IMR-90 (cell line): ENCODE measurements at regions not wholly inside any gene's neighbourhood (a gene's known extent, or its start where the extent isn't known, plus 50 kb on each side); places are given as distances from the start of the nearest gene placed in this dataset.

Source experiments
- ATAC-seq: fragments of 200-7000 bp; cut with Tn5 transposase; 2 replicates; pipeline ENCODE4 v1.9.1; 2020; ENCODE audit warnings: low read depth, mild to moderate bottlenecking, moderate library complexity
- BruUV-seq: library from RNA; stranded (reverse); fragments of 400-500 nt; replicated peaks from 2 replicates; lab custom pipeline; 2021; lab: Mats Ljungman, UMichigan
- CTCF ChIA-PET: fragments of 300-600 bp; formaldehyde crosslinking; extraction: SDS; loops from one replicate; lab custom pipeline; 2021; ENCODE audit warnings: antibody characterized with exemption; lab: Yijun Ruan, JAX
- POLR2A ChIA-PET: fragments of 300-600 bp; sonication (Branson Sonifier 250); formaldehyde crosslinking; loops from one replicate; lab custom pipeline; 2022; ENCODE audit warnings: antibody characterized with exemption; ENCODE audit not compliant: unreplicated experiment; lab: Charles Lee
- DNase-seq: peaks from one replicate; pipeline ENCODE4 v3.0.0; 2013
- H2AFZ ChIP-seq: replicated peaks from 2 replicates; pipeline ENCODE3; 2013; ENCODE audit warnings: low read length, mild to moderate bottlenecking; ENCODE audit not compliant: poor library complexity
- H2AK5ac ChIP-seq: 2 replicates; pipeline ENCODE4 v1.6.1; 2013; ENCODE audit warnings: low read depth, low read length, inconsistent platforms
- H2AK9ac ChIP-seq: replicated peaks from 2 replicates; pipeline ENCODE3; 2013; ENCODE audit warnings: mild to moderate bottlenecking, low read depth, low read length, moderate library complexity; ENCODE audit not compliant: poor library complexity
- H2BK120ac ChIP-seq: 2 replicates; pipeline ENCODE4 v1.6.1; 2013; ENCODE audit warnings: low read depth, low read length, inconsistent platforms
- H2BK15ac ChIP-seq: 3 replicates; pipeline ENCODE4 v1.6.1; 2013; ENCODE audit warnings: low read depth, low read length, inconsistent platforms
- H2BK20ac ChIP-seq: 2 replicates; pipeline ENCODE4 v1.6.1; 2013; ENCODE audit warnings: low read depth, mild to moderate bottlenecking, inconsistent platforms, low read length, moderate library complexity
- H2BK5ac ChIP-seq: 2 replicates; pipeline ENCODE4 v1.6.1; 2013; ENCODE audit warnings: mild to moderate bottlenecking, low read depth, low read length, inconsistent platforms; ENCODE audit not compliant: poor library complexity, severe bottlenecking
- H3K14ac ChIP-seq: replicated peaks from 2 replicates; pipeline ENCODE4 v1.6.1; 2013; ENCODE audit warnings: low read depth, low read length, inconsistent platforms
- H3K18ac ChIP-seq: 2 replicates; pipeline ENCODE4 v1.6.1; 2013; ENCODE audit warnings: low read depth, low read length, control low read depth
- H3K23ac ChIP-seq: 2 replicates; pipeline ENCODE4 v1.6.1; 2013; ENCODE audit warnings: low read depth, low read length, inconsistent platforms
- H3K27ac ChIP-seq: 2 replicates; pipeline ENCODE4 v1.5.1; 2013; ENCODE audit warnings: mild to moderate bottlenecking, control low read depth, low read length; ENCODE audit not compliant: insufficient read depth
- H3K27me3 ChIP-seq: 2 replicates; pipeline ENCODE4 v1.6.1; 2013; ENCODE audit warnings: low read length; ENCODE audit not compliant: control insufficient read depth, insufficient read depth
- H3K36me3 ChIP-seq: 2 replicates; pipeline ENCODE4 v1.6.1; 2013; ENCODE audit warnings: low read length, mixed read lengths; ENCODE audit not compliant: control insufficient read depth, insufficient read depth
- H3K4ac ChIP-seq: 2 replicates; pipeline ENCODE4 v1.6.1; 2013; ENCODE audit warnings: low read depth, low read length, inconsistent platforms
- H3K4me1 ChIP-seq: 2 replicates; pipeline ENCODE4 v1.6.1; 2013; ENCODE audit warnings: low read length, mixed read lengths; ENCODE audit not compliant: control insufficient read depth, insufficient read depth
- H3K4me2 ChIP-seq: 2 replicates; pipeline ENCODE4 v1.6.1; 2013; ENCODE audit warnings: low read depth, mild to moderate bottlenecking, control low read depth, low read length, moderate library complexity
- H3K4me3 ChIP-seq: 2 replicates; pipeline ENCODE4 v1.5.1; 2013; ENCODE audit warnings: low read depth, mild to moderate bottlenecking, control low read depth, low read length, moderate library complexity; ENCODE audit not compliant: insufficient read depth
- H3K56ac ChIP-seq: 2 replicates; pipeline ENCODE4 v1.6.1; 2013; ENCODE audit warnings: low read length, inconsistent platforms; ENCODE audit not compliant: insufficient read depth; ENCODE audit errors: extremely low read depth
- H3K79me1 ChIP-seq, 2 experiments: 2 replicates each; pipeline ENCODE4 v1.6.1; 2013; ENCODE audit warnings: low read length in 2 of 2, inconsistent platforms in 1 of 2, low read depth in 1 of 2
- H3K9ac ChIP-seq: 2 replicates; pipeline ENCODE4 v1.6.1; 2013; ENCODE audit warnings: low read depth, low read length, control low read depth
- H3K9me1 ChIP-seq: 2 replicates; pipeline ENCODE4 v1.6.1; 2013; ENCODE audit warnings: low read length, inconsistent platforms; ENCODE audit not compliant: insufficient read depth
- H3K9me3 ChIP-seq: 2 replicates; pipeline ENCODE4 v1.6.1; 2013; ENCODE audit warnings: low read length; ENCODE audit not compliant: control insufficient read depth, insufficient read depth
- H4K20me1 ChIP-seq: 2 replicates; pipeline ENCODE4 v1.6.1; 2013; ENCODE audit warnings: low read length, inconsistent platforms; ENCODE audit not compliant: insufficient read depth
- H4K5ac ChIP-seq: 2 replicates; pipeline ENCODE4 v1.6.1; 2013; ENCODE audit warnings: mild to moderate bottlenecking, low read depth, low read length, control low read depth
- H4K8ac ChIP-seq, 2 experiments: 2 replicates each; pipeline ENCODE4 v1.6.1; 2013; ENCODE audit warnings: low read depth in 2 of 2, low read length in 2 of 2, control low read depth in 1 of 2, inconsistent platforms in 1 of 2
- H4K91ac ChIP-seq: 2 replicates; pipeline ENCODE4 v1.6.1; 2013; ENCODE audit warnings: low read depth, low read length, inconsistent platforms; ENCODE audit not compliant: insufficient read depth
- BHLHE40 ChIP-seq: fragments of 150-350 bp; IDR thresholded peaks from 2 replicates; pipeline ENCODE4 v1.6.1; 2016; ENCODE audit warnings: mild to moderate bottlenecking, low read depth, low read length
- CEBPB ChIP-seq: IDR thresholded peaks from 2 replicates; pipeline ENCODE4 v1.6.1; 2012; ENCODE audit warnings: low read depth, low read length, improper control_type of control experiment
- CHD1 ChIP-seq: IDR thresholded peaks from 2 replicates; pipeline ENCODE4 v1.6.1; 2012; ENCODE audit warnings: low read depth, low read length, improper control_type of control experiment
- FOS ChIP-seq: fragments of 150-350 bp; IDR thresholded peaks from 2 replicates; pipeline ENCODE4 v1.6.1; 2016; ENCODE audit warnings: low read depth, low read length
- MAZ ChIP-seq: IDR thresholded peaks from 2 replicates; pipeline ENCODE4 v1.6.1; 2012; ENCODE audit warnings: low read depth, mild to moderate bottlenecking, low read length, improper control_type of control experiment, moderate library complexity, borderline replicate concordance
- MXI1 ChIP-seq: IDR thresholded peaks from 2 replicates; pipeline ENCODE4 v1.6.1; 2012; ENCODE audit warnings: low read depth, mild to moderate bottlenecking, low read length, moderate library complexity, borderline replicate concordance
- POLR2A ChIP-seq: IDR thresholded peaks from 2 replicates; pipeline ENCODE4 v1.6.1; 2012; ENCODE audit warnings: mild to moderate bottlenecking, low read depth, low read length
- RAD21 ChIP-seq: IDR thresholded peaks from 2 replicates; pipeline ENCODE4 v1.6.1; 2012; ENCODE audit warnings: low read length, improper control_type of control experiment
- RFX5 ChIP-seq: IDR thresholded peaks from 2 replicates; pipeline ENCODE4 v1.8.0; 2012; ENCODE audit warnings: low read depth, mild to moderate bottlenecking, low read length, moderate library complexity
- USF2 ChIP-seq: fragments of 150-350 bp; IDR thresholded peaks from 2 replicates; pipeline ENCODE4 v1.6.1; 2017; ENCODE audit warnings: mild to moderate bottlenecking, antibody characterized with exemption, low read length, low read depth
- WGBS, 2 experiments: methylation state at CpG; one replicate each; pipeline versions ENCODE4 v1.1.5 to v1.1.7; 2013; ENCODE audit warnings: missing lambda C conversion rate in 2 of 2; ENCODE audit not compliant: insufficient read length in 1 of 2; ENCODE audit errors: extremely low coverage in 2 of 2; 5-methylcytosine and 5-hydroxymethylcytosine counted together
- dilution Hi-C: fragments of 300-500 bp; cut with HindIII; formaldehyde crosslinking; loops from one replicate; pipeline ENCODE4 v1.14.3; 2018; ENCODE audit warnings: low sequenced_read_pairs; ENCODE audit not compliant: unreplicated experiment
- in situ Hi-C: fragments of 300-500 bp; cut with MboI; formaldehyde crosslinking; loops from 3 replicates; pipeline ENCODE4 v1.14.3; 2019; ENCODE audit warnings: low sequenced_read_pairs, inconsistent platforms, mixed read lengths
- intact Hi-C: fragments of 100-400 bp; cut with micrococcal nuclease; formaldehyde crosslinking; loops from 2 replicates; pipeline ENCODE4 v1.10.0; 2022
- TF ChIP-seq, protein P1 (sequence below): fragments of 150-350 bp; IDR thresholded peaks from 2 replicates; pipeline ENCODE4 v1.6.1; 2016; ENCODE audit warnings: low read depth, mild to moderate bottlenecking, low read length, moderate library complexity, borderline replicate concordance

- Histone ChIP-seq H2AK9ac (no peak overlapping the region), H3K4ac (no peak overlapping the region), H2AFZ (no peak overlapping the region), H3K4me2 (no peak overlapping the region), H3K18ac (no peak overlapping the region), H3K4me3 (no peak overlapping the region), H4K91ac (no peak overlapping the region), H2BK120ac (no peak overlapping the region), H3K23ac (no peak overlapping the region), H4K20me1 (no peaks in the 10 kb centered on the region), H3K27ac (no peak overlapping the region), H3K4me1 (no peaks in the 10 kb centered on the region), H3K27me3 (peaks cover 25% of the 10 kb centered on the region), H3K9me3 (no peaks in the 10 kb centered on the region), H3K56ac (no peak overlapping the region), H4K8ac (no peak overlapping the region), H2BK20ac (no peak overlapping the region), H4K5ac (no peak overlapping the region), H3K36me3 (no peaks in the 10 kb centered on the region), H3K9ac (no peak overlapping the region), H3K79me1 (no peaks in the 10 kb centered on the region), H3K14ac (no peak overlapping the region), H2BK5ac (no peak overlapping the region), H2BK15ac (no peak overlapping the region), H2AK5ac (no peak overlapping the region), H3K9me1 (no peaks in the 10 kb centered on the region)
- no TSS peak for BruUV-seq
- ChIA-PET CTCF (no interaction called here), POLR2A (no interaction called here)
- TF ChIP-seq USF2 (no peak), BHLHE40 (no peak), RFX5 (no peak), CHD1 (no peak), RAD21 (no peak), FOS (no peak), CEBPB (no peak), MXI1 (no peak), MAZ (no peak), POLR2A (no peak)
- TF ChIP-seq, protein P1, sequence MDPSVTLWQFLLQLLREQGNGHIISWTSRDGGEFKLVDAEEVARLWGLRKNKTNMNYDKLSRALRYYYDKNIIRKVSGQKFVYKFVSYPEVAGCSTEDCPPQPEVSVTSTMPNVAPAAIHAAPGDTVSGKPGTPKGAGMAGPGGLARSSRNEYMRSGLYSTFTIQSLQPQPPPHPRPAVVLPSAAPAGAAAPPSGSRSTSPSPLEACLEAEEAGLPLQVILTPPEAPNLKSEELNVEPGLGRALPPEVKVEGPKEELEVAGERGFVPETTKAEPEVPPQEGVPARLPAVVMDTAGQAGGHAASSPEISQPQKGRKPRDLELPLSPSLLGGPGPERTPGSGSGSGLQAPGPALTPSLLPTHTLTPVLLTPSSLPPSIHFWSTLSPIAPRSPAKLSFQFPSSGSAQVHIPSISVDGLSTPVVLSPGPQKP, result no peak
- no peak for ATAC-seq
- intact Hi-C loops (no loop called here), in situ Hi-C loops (no loop called here), dilution Hi-C loops (no loop called here)
- no peak for DNase-seq
- 67% methylated on average over 3 of the region's 7 CpGs; no CpG with 5 or more reads in 1 of the 2 experiments for WGBS, 2 experiments
Observed at GRCh38 chr2:236909193-236909504, 176.5 kb upstream of the COPS8 start.
